WTC11 (cell line): ENCODE measurements at regions not wholly inside any gene's neighbourhood (a gene's known extent, or its start where the extent isn't known, plus 50 kb on each side); places are given as distances from the start of the nearest gene placed in this dataset.

Experiments used
- ATAC-seq: fragments of 200-7000 bp; cut with Tn5 transposase; 2 replicates; pipeline ENCODE4 v1.10.0; 2021; ENCODE audit warnings: mild to moderate bottlenecking, moderate library complexity
- CTCF ChIA-PET: fragments of 300-600 bp; sonication (Branson Sonifier 250); formaldehyde crosslinking; loops from one replicate; lab custom pipeline; 2021; ENCODE audit warnings: antibody characterized with exemption; lab: Charles Lee
- POLR2A ChIA-PET: fragments of 350-600 bp; sonication (Branson Sonifier 250); formaldehyde crosslinking; loops from one replicate; lab custom pipeline; 2021; ENCODE audit warnings: antibody characterized with exemption; lab: Charles Lee
- DNase-seq: peaks from one replicate; pipeline ENCODE4 v3.0.0; 2021; ENCODE audit warnings: low spot score
- H3K27ac Mint-ChIP-seq: 2 replicates; pipeline ENCODE4 v1.8.0; 2021; ENCODE audit warnings: mixed read lengths
- H3K27me3 Mint-ChIP-seq: 2 replicates; pipeline ENCODE4 v1.8.0; 2021; ENCODE audit warnings: low read depth, mild to moderate bottlenecking, moderate library complexity, mixed read lengths
- H3K36me3 Mint-ChIP-seq: 2 replicates; pipeline ENCODE4 v1.8.0; 2021; ENCODE audit warnings: mixed read lengths
- H3K4me1 Mint-ChIP-seq: 2 replicates; pipeline ENCODE4 v1.8.0; 2022; ENCODE audit warnings: mixed read lengths
- H3K4me3 Mint-ChIP-seq: 2 replicates; pipeline ENCODE4 v1.8.0; 2021; ENCODE audit warnings: mild to moderate bottlenecking, moderate library complexity, mixed read lengths
- H3K9me3 Mint-ChIP-seq: 2 replicates; pipeline ENCODE4 v1.8.0; 2021; ENCODE audit warnings: mixed read lengths
- AFF4 ChIP-seq: sonication (generic); formaldehyde crosslinking; IDR thresholded peaks from 2 replicates; pipeline ENCODE4 v1.8.1; 2023; ENCODE audit warnings: mild to moderate bottlenecking, missing genetic modification reagents, borderline replicate concordance
- ATF1 ChIP-seq: sonication (generic); formaldehyde crosslinking; IDR thresholded peaks from 2 replicates; pipeline ENCODE4 v1.8.1; 2023; ENCODE audit warnings: mild to moderate bottlenecking, moderate library complexity, missing genetic modification reagents
- ATF2 ChIP-seq: sonication (generic); formaldehyde crosslinking; IDR thresholded peaks from 2 replicates; pipeline ENCODE4 v1.8.1; 2022; ENCODE audit warnings: low read depth, missing genetic modification reagents, borderline replicate concordance
- ATF6 ChIP-seq: sonication (generic); formaldehyde crosslinking; IDR thresholded peaks from 2 replicates; pipeline ENCODE4 v1.8.1; 2023; ENCODE audit warnings: mild to moderate bottlenecking, missing genetic modification reagents
- ELF4 ChIP-seq: sonication (generic); formaldehyde crosslinking; IDR thresholded peaks from 2 replicates; pipeline ENCODE4 v1.8.1; 2022; ENCODE audit warnings: low read depth, mild to moderate bottlenecking, moderate library complexity, missing genetic modification reagents
- EMX1 ChIP-seq: fragments of 250-450 bp; sonication (Bioruptor Pico); IDR thresholded peaks from 2 replicates; pipeline ENCODE4 v1.8.0; 2021; ENCODE audit warnings: mild to moderate bottlenecking
- ESRRA ChIP-seq: sonication (generic); formaldehyde crosslinking; IDR thresholded peaks from 2 replicates; pipeline ENCODE4 v1.8.1; 2022; ENCODE audit warnings: mild to moderate bottlenecking, missing genetic modification reagents, borderline replicate concordance
- FOXJ3 ChIP-seq: sonication (generic); formaldehyde crosslinking; IDR thresholded peaks from 2 replicates; pipeline ENCODE4 v1.9.0; 2021; ENCODE audit warnings: missing genetic modification reagents, mild to moderate bottlenecking, borderline replicate concordance
- FOXK1 ChIP-seq: sonication (generic); formaldehyde crosslinking; IDR thresholded peaks from 2 replicates; pipeline ENCODE4 v1.8.0; 2022; ENCODE audit warnings: mild to moderate bottlenecking, moderate library complexity, missing genetic modification reagents
- FOXP1 ChIP-seq: sonication (generic); formaldehyde crosslinking; IDR thresholded peaks from 2 replicates; pipeline ENCODE4 v1.8.0; 2022; ENCODE audit warnings: missing genetic modification reagents, mild to moderate bottlenecking, moderate library complexity, borderline replicate concordance
- GTF2I ChIP-seq: fragments of 250-450 bp; sonication (Bioruptor Pico); conservative IDR thresholded peaks from 2 replicates; pipeline ENCODE4 v1.4.0; 2021; ENCODE audit warnings: mild to moderate bottlenecking
- HMGA2 ChIP-seq: fragments of 250-450 bp; sonication (Bioruptor Pico); IDR thresholded peaks from 2 replicates; pipeline ENCODE4 v1.4.0; 2021; ENCODE audit warnings: mild to moderate bottlenecking, moderate library complexity
- JUN ChIP-seq: sonication (generic); formaldehyde crosslinking; IDR thresholded peaks from 2 replicates; pipeline ENCODE4 v1.8.0; 2023; ENCODE audit warnings: mild to moderate bottlenecking, missing genetic modification reagents
- NFATC4 ChIP-seq: fragments of 250-450 bp; sonication (Bioruptor Pico); IDR thresholded peaks from 2 replicates; pipeline ENCODE4 v1.9.0; 2021; ENCODE audit warnings: mild to moderate bottlenecking
- NFE2L1 ChIP-seq: sonication (generic); formaldehyde crosslinking; IDR thresholded peaks from 2 replicates; pipeline ENCODE4 v1.8.1; 2023; ENCODE audit warnings: missing genetic modification reagents
- NR2C2 ChIP-seq: sonication (generic); formaldehyde crosslinking; IDR thresholded peaks from 2 replicates; pipeline ENCODE4 v1.8.0; 2022; ENCODE audit warnings: mild to moderate bottlenecking, missing genetic modification reagents
- PRRX2 ChIP-seq: fragments of 250-450 bp; sonication (Bioruptor Pico); IDR thresholded peaks from 2 replicates; pipeline ENCODE4 v1.8.0; 2021; ENCODE audit warnings: mild to moderate bottlenecking
- RELA ChIP-seq: sonication (generic); formaldehyde crosslinking; IDR thresholded peaks from 2 replicates; pipeline ENCODE4 v1.8.1; 2022; ENCODE audit warnings: missing genetic modification reagents, mild to moderate bottlenecking, borderline replicate concordance
- RORB ChIP-seq: fragments of 250-450 bp; sonication (Bioruptor Pico); IDR thresholded peaks from 2 replicates; pipeline ENCODE4 v1.9.0; 2021; ENCODE audit warnings: mild to moderate bottlenecking
- SMAD4 ChIP-seq: sonication (generic); formaldehyde crosslinking; IDR thresholded peaks from 2 replicates; pipeline ENCODE4 v1.8.0; 2022; ENCODE audit warnings: mild to moderate bottlenecking, missing genetic modification reagents
- STAT6 ChIP-seq: sonication (generic); formaldehyde crosslinking; conservative IDR thresholded peaks from 2 replicates; pipeline ENCODE4 v1.8.1; 2023; ENCODE audit warnings: mild to moderate bottlenecking, low read depth, missing genetic modification reagents, moderate library complexity
- TCF7 ChIP-seq: sonication (generic); formaldehyde crosslinking; IDR thresholded peaks from 2 replicates; pipeline ENCODE4 v1.8.0; 2022; ENCODE audit warnings: mild to moderate bottlenecking, low read depth, missing genetic modification reagents, moderate library complexity
- USF2 ChIP-seq: sonication (generic); formaldehyde crosslinking; IDR thresholded peaks from 2 replicates; pipeline ENCODE4 v1.8.1; 2023; ENCODE audit warnings: mild to moderate bottlenecking, missing genetic modification reagents, moderate library complexity
- ZNF219 ChIP-seq: sonication (generic); formaldehyde crosslinking; IDR thresholded peaks from 2 replicates; pipeline ENCODE4 v1.8.0; 2023; ENCODE audit warnings: missing genetic modification reagents, mild to moderate bottlenecking, borderline replicate concordance
- TF ChIP-seq, protein P1 (sequence below): sonication (generic); formaldehyde crosslinking; IDR thresholded peaks from 2 replicates; pipeline ENCODE4 v1.8.0; 2022; ENCODE audit warnings: mild to moderate bottlenecking, missing genetic modification reagents

- no peak overlapping the region for H3K4me3 Mint-ChIP-seq
- no peak overlapping the region for H3K27ac Mint-ChIP-seq
- H3K27me3 Mint-ChIP-seq = no peaks in the 10 kb centered on the region
- CTCF ChIA-PET = no interaction called here
- ATAC-seq = no peak
- TF ChIP-seq AFF4 (CRISPR knock-in tag) (no peak), ATF2 (CRISPR knock-in tag) (no peak), NFE2L1 (CRISPR knock-in tag) (no peak), FOXP1 (no peak), NFATC4 (CRISPR knock-in tag) (no peak), ZNF219 (no peak), TCF7 (CRISPR knock-in tag) (no peak), HMGA2 (no peak), ESRRA (CRISPR knock-in tag) (no peak), FOXK1 (CRISPR knock-in tag) (no peak), RELA (CRISPR knock-in tag) (no peak), FOXJ3 (CRISPR knock-in tag) (no peak), ELF4 (CRISPR knock-in tag) (no peak), EMX1 (CRISPR knock-in tag) (no peak), ATF6 (CRISPR knock-in tag) (no peak)
- TF ChIP-seq, protein P1, sequence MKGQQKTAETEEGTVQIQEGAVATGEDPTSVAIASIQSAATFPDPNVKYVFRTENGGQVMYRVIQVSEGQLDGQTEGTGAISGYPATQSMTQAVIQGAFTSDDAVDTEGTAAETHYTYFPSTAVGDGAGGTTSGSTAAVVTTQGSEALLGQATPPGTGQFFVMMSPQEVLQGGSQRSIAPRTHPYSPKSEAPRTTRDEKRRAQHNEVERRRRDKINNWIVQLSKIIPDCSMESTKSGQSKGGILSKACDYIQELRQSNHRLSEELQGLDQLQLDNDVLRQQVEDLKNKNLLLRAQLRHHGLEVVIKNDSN (CRISPR knock-in tag) = no peak
- TF ChIP-seq, all 79 proteins: peak for 0
- POLR2A ChIA-PET = no interaction called here
- no peaks in the 10 kb centered on the region for H3K9me3 Mint-ChIP-seq
- peaks cover 20% of the 10 kb centered on the region for H3K4me1 Mint-ChIP-seq
- no peaks in the 10 kb centered on the region for H3K36me3 Mint-ChIP-seq
- DNase-seq = no peak
These were observed 66.8 kb upstream of the WDR75 start for GRCh38 chr2:189374481-189374880.

DNA sequence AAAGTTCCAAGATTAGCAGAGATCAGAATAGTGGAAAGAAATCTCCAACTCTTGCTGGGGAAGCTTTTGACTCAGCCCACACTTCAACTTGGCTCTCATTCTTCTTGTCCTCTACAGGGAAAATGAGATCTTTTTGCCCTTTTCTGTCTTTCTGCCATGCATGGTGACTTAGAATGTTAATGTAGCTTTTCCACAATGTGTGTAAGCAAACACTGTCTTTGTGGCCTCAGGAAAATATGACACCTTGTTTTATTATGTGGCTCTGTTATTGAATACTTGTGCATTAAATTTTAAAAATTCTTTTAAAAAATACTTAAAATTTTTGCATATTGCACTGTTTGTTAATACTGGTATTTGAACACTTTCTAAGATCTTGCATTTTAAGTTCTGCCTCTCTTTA lies 65.4 kb upstream of the WDR75 start:
- ATAC-seq (no peak), DNase-seq (no peak)
- ChIA-PET CTCF (no interaction called here), POLR2A (no interaction called here)
- no peaks in the 10 kb centered on the region for H3K9me3 Mint-ChIP-seq
- no peaks in the 10 kb centered on the region for H3K36me3 Mint-ChIP-seq
- H3K4me1 Mint-ChIP-seq = peaks cover 28% of the 10 kb centered on the region
- no peaks in the 10 kb centered on the region for H3K27me3 Mint-ChIP-seq
- no peak overlapping the region for H3K4me3 Mint-ChIP-seq
- no peak overlapping the region for H3K27ac Mint-ChIP-seq
- no peak for TF ChIP-seq PRRX2 (CRISPR knock-in tag)
- TF ChIP-seq USF2 (CRISPR knock-in tag) = no peak
- TF ChIP-seq STAT6 = no peak
- no peak for TF ChIP-seq ATF1 (CRISPR knock-in tag)
- TF ChIP-seq FOXJ3 (CRISPR knock-in tag) = no peak
- TF ChIP-seq GTF2I = no peak
- no peak for TF ChIP-seq SMAD4 (CRISPR knock-in tag)
- no peak for TF ChIP-seq JUN (CRISPR knock-in tag)
- TF ChIP-seq, protein P1 (CRISPR knock-in tag) = no peak
- no peak for TF ChIP-seq NR2C2 (CRISPR knock-in tag)
- no peak for TF ChIP-seq RORB (CRISPR knock-in tag)
